ENCODE measurements at regions not wholly inside any gene's neighbourhood (a gene's known extent, or its start where the extent isn't known, plus 50 kb on each side); places are given as distances from the start of the nearest gene placed in this dataset.
"Not testable (repeated sequence)": the region's sequence is repeated elsewhere in the genome, so short reads cannot be mapped to it uniquely, and the experiment has no call there.

- TF ChIP-seq CTCF (IDR thresholded peaks at IDR 0.05): no peak
- Mint-ChIP-seq H3K4me1 (ENCODE audit: low read depth) (no peaks in the 10 kb centered on the region), H3K9me3 (ENCODE audit: low read depth) (no peaks in the 10 kb centered on the region), H3K4me3 (ENCODE audit: unreplicated experiment) (no peak overlapping the region), H3K27ac (ENCODE audit: unreplicated experiment) (no peak overlapping the region), H3K27me3 (ENCODE audit: low read depth) (peaks cover 9% of the 10 kb centered on the region), H3K36me3 (ENCODE audit: low read depth) (no peaks in the 10 kb centered on the region)
- DNase-seq (ENCODE audit: low spot score): no peak
These were observed 144.3 kb downstream of the NEDD1 start for GRCh38 chr12:97051341-97051740.

- Mint-ChIP-seq H3K27me3 (ENCODE audit: low read depth) (peaks cover 7% of the 10 kb centered on the region), H3K36me3 (ENCODE audit: low read depth) (no peaks in the 10 kb centered on the region)
These were observed 154.1 kb downstream of the NEDD1 start for GRCh38 chr12:97061171-97061570.

GRCh38 chr12:97063292-97063935, 156.4 kb downstream of the NEDD1 start:
- TF ChIP-seq CTCF (IDR thresholded peaks at IDR 0.05): no peak
- no peak overlapping the region for H3K27ac Mint-ChIP-seq (ENCODE audit: unreplicated experiment)
- no peaks in the 10 kb centered on the region for H3K4me1 Mint-ChIP-seq (ENCODE audit: low read depth)
- peaks cover 7% of the 10 kb centered on the region for H3K27me3 Mint-ChIP-seq (ENCODE audit: low read depth)
- H3K9me3 Mint-ChIP-seq (ENCODE audit: low read depth): no peaks in the 10 kb centered on the region
- no peak overlapping the region for H3K4me3 Mint-ChIP-seq (ENCODE audit: unreplicated experiment)
- no peak for DNase-seq (ENCODE audit: low spot score)
- no peaks in the 10 kb centered on the region for H3K36me3 Mint-ChIP-seq (ENCODE audit: low read depth)

More at GRCh38 chr12:97061171-97061570, 154.1 kb downstream of the NEDD1 start:
- no peak for TF ChIP-seq CTCF (IDR thresholded peaks at IDR 0.05)
- H3K9me3 Mint-ChIP-seq (ENCODE audit: low read depth): peaks cover 12% of the 10 kb centered on the region
- DNase-seq (ENCODE audit: low spot score): no peak
- no peak overlapping the region for H3K27ac Mint-ChIP-seq (ENCODE audit: unreplicated experiment)
- H3K4me3 Mint-ChIP-seq (ENCODE audit: unreplicated experiment): no peak overlapping the region
- no peaks in the 10 kb centered on the region for H3K4me1 Mint-ChIP-seq (ENCODE audit: low read depth)

GRCh38 chr12:97075161-97075933, 168.3 kb downstream of the NEDD1 start:
- no peak for DNase-seq (ENCODE audit: low spot score)
- peaks cover 3% of the 10 kb centered on the region for H3K27me3 Mint-ChIP-seq (ENCODE audit: low read depth)
- no peaks in the 10 kb centered on the region for H3K4me1 Mint-ChIP-seq (ENCODE audit: low read depth)
- H3K4me3 Mint-ChIP-seq (ENCODE audit: unreplicated experiment): no peak overlapping the region
- no peaks in the 10 kb centered on the region for H3K36me3 Mint-ChIP-seq (ENCODE audit: low read depth)
- TF ChIP-seq CTCF (IDR thresholded peaks at IDR 0.05): no peak
- no peak overlapping the region for H3K27ac Mint-ChIP-seq (ENCODE audit: unreplicated experiment)
- H3K9me3 Mint-ChIP-seq (ENCODE audit: low read depth): no peaks in the 10 kb centered on the region

GRCh38 chr12:97075934-97076630, 169.0 kb downstream of the NEDD1 start:
- Mint-ChIP-seq H3K27me3 (ENCODE audit: low read depth) (peaks cover 6% of the 10 kb centered on the region), H3K4me1 (ENCODE audit: low read depth) (no peaks in the 10 kb centered on the region), H3K4me3 (ENCODE audit: unreplicated experiment) (no peak overlapping the region), H3K27ac (ENCODE audit: unreplicated experiment) (no peak overlapping the region), H3K36me3 (ENCODE audit: low read depth) (no peaks in the 10 kb centered on the region), H3K9me3 (ENCODE audit: low read depth) (no peaks in the 10 kb centered on the region)
- no peak for TF ChIP-seq CTCF (IDR thresholded peaks at IDR 0.05)
- DNase-seq (ENCODE audit: low spot score): no peak

- H3K9me3 Mint-ChIP-seq (ENCODE audit: low read depth); H3K27ac Mint-ChIP-seq (ENCODE audit: unreplicated experiment); DNase-seq (ENCODE audit: low spot score); H3K4me3 Mint-ChIP-seq (ENCODE audit: unreplicated experiment); H3K27me3 Mint-ChIP-seq (ENCODE audit: low read depth); H3K4me1 Mint-ChIP-seq (ENCODE audit: low read depth); H3K36me3 Mint-ChIP-seq (ENCODE audit: low read depth): not testable (repeated sequence)
These were observed 169.9 kb downstream of the NEDD1 start for GRCh38 chr12:97076912-97077311.

Data from chondrocyte (in vitro differentiated cells).